Mesenchymal stem cell (in vitro differentiated cells and primary cell): ENCODE measurements at regions not wholly inside any gene's neighbourhood (a gene's known extent, or its start where the extent isn't known, plus 50 kb on each side); places are given as distances from the start of the nearest gene placed in this dataset.
"Not testable (repeated sequence)": the region's sequence is repeated elsewhere in the genome, so short reads cannot be mapped to it uniquely, and the experiment has no call there.

Experiments used
- DNase-seq: peaks from one replicate; pipeline ENCODE4 v3.0.0-alpha.2; 2013
- H2AFZ ChIP-seq: one replicate; pipeline ENCODE4 v1.6.1; 2013; ENCODE audit warnings: low read depth, mild to moderate bottlenecking, control low read depth, inconsistent platforms, low read length, moderate library complexity
- H2AK5ac ChIP-seq: 2 replicates; pipeline ENCODE4 v1.6.1; 2013; ENCODE audit warnings: low read length, moderate library complexity, mild to moderate bottlenecking, inconsistent platforms; ENCODE audit not compliant: severe bottlenecking
- H2BK120ac ChIP-seq: one replicate; pipeline ENCODE4 v1.6.1; 2013; ENCODE audit warnings: low read depth, mild to moderate bottlenecking, inconsistent platforms, low read length, moderate library complexity
- H2BK12ac ChIP-seq, 2 experiments: one replicate each; pipeline ENCODE4 v1.6.1; 2013; ENCODE audit warnings: inconsistent platforms in 2 of 2, low read length in 2 of 2, mild to moderate bottlenecking in 2 of 2, moderate library complexity in 2 of 2, control low read depth in 1 of 2
- H2BK15ac ChIP-seq: one replicate; pipeline ENCODE4 v1.6.1; 2013; ENCODE audit warnings: mild to moderate bottlenecking, low read depth, inconsistent platforms; ENCODE audit not compliant: poor library complexity, severe bottlenecking
- H2BK5ac ChIP-seq: 2 replicates; pipeline ENCODE4 v1.6.1; 2013; ENCODE audit warnings: low read depth, mild to moderate bottlenecking, low read length, control low read depth, inconsistent platforms; ENCODE audit not compliant: poor library complexity, severe bottlenecking
- H3K14ac ChIP-seq, 2 experiments: one replicate each; pipeline ENCODE4 v1.6.1; 2013; ENCODE audit warnings: inconsistent platforms in 2 of 2, low read length in 2 of 2, control low read depth in 1 of 2, mild to moderate bottlenecking in 1 of 2, moderate library complexity in 1 of 2
- H3K18ac ChIP-seq, 2 experiments: one replicate each; pipeline ENCODE4 v1.6.1; 2013; ENCODE audit warnings: inconsistent platforms in 2 of 2, low read length in 2 of 2, control low read depth in 1 of 2, low read depth in 1 of 2, mild to moderate bottlenecking in 1 of 2
- H3K23ac ChIP-seq, 2 experiments: one replicate each; pipeline ENCODE4 v1.6.1; 2013; ENCODE audit warnings: inconsistent platforms in 2 of 2, low read length in 2 of 2, mild to moderate bottlenecking in 2 of 2, moderate library complexity in 2 of 2, control low read depth in 1 of 2
- H3K27ac ChIP-seq: 2 replicates; pipeline ENCODE4 v1.5.1; 2013; ENCODE audit warnings: mild to moderate bottlenecking, moderate library complexity, low read length, control low read depth, inconsistent platforms; ENCODE audit not compliant: poor library complexity, severe bottlenecking
- H3K27me3 ChIP-seq, 2 experiments: 2 replicates each; pipeline versions ENCODE4 v1.6.1 to v1.7.0; 2013; ENCODE audit warnings: low read length in 2 of 2, mild to moderate bottlenecking in 2 of 2, moderate library complexity in 2 of 2, control low read depth in 1 of 2, inconsistent platforms in 1 of 2; ENCODE audit not compliant: control insufficient read depth in 1 of 2, insufficient read depth in 1 of 2
- H3K36me3 ChIP-seq, 2 experiments: 2 replicates each; pipeline versions ENCODE4 v1.6.1 to v1.7.0; 2013; ENCODE audit warnings: low read length in 2 of 2, control low read depth in 1 of 2, inconsistent platforms in 1 of 2, low read depth in 1 of 2, mild to moderate bottlenecking in 1 of 2; ENCODE audit not compliant: insufficient read depth in 2 of 2, control insufficient read depth in 1 of 2
- H3K4ac ChIP-seq, 2 experiments: one replicate each; pipeline ENCODE4 v1.6.1; 2013; ENCODE audit warnings: inconsistent platforms in 2 of 2, low read length in 2 of 2, mild to moderate bottlenecking in 2 of 2, moderate library complexity in 2 of 2, control low read depth in 1 of 2, low read depth in 1 of 2
- H3K4me1 ChIP-seq: 2 replicates; pipeline ENCODE4 v1.6.1; 2013; ENCODE audit warnings: low read depth, low read length, control low read depth; ENCODE audit not compliant: control insufficient read depth, insufficient read depth
- H3K4me2 ChIP-seq: 2 replicates; pipeline ENCODE4 v1.6.1; 2013; ENCODE audit warnings: low read length, mild to moderate bottlenecking, inconsistent platforms; ENCODE audit not compliant: poor library complexity, severe bottlenecking
- H3K4me3 ChIP-seq, 2 experiments: 2 replicates each; pipeline versions ENCODE4 v1.5.1 to v1.7.0; 2013; ENCODE audit warnings: low read length in 2 of 2, mild to moderate bottlenecking in 2 of 2, control low read depth in 1 of 2, low read depth in 1 of 2; ENCODE audit not compliant: insufficient read depth in 1 of 2
- H3K79me1 ChIP-seq: replicated peaks from 2 replicates; pipeline ENCODE4 v1.6.1; 2013; ENCODE audit warnings: mild to moderate bottlenecking, control low read depth, low read length, inconsistent platforms; ENCODE audit not compliant: poor library complexity, severe bottlenecking
- H3K9ac ChIP-seq: 2 replicates; pipeline ENCODE4 v1.7.0; 2013; ENCODE audit warnings: mild to moderate bottlenecking, low read length, moderate library complexity
- H3K9me3 ChIP-seq: 2 replicates; pipeline ENCODE4 v1.7.0; 2013; ENCODE audit warnings: mild to moderate bottlenecking, low read length; ENCODE audit not compliant: control insufficient read depth
- H4K8ac ChIP-seq: one replicate; pipeline ENCODE4 v1.6.1; 2013; ENCODE audit warnings: inconsistent platforms, mild to moderate bottlenecking, low read length, moderate library complexity
- H4K91ac ChIP-seq: one replicate; pipeline ENCODE4 v1.6.1; 2013; ENCODE audit warnings: mild to moderate bottlenecking, low read length, inconsistent platforms
- WGBS: methylation state at CpG from one replicate; pipeline ENCODE4 v1.1.7; 2013; ENCODE audit warnings: mixed read lengths; 5-methylcytosine and 5-hydroxymethylcytosine counted together

- Histone ChIP-seq H2BK5ac (no peak overlapping the region), H3K4me1 (no peaks in the 10 kb centered on the region), H3K4ac (no peak overlapping the region), H3K14ac (no peak overlapping the region), H3K79me1 (no peaks in the 10 kb centered on the region), H3K36me3 (no peaks in the 10 kb centered on the region), H2AK5ac (no peak overlapping the region), H3K18ac (no peak overlapping the region), H4K8ac (no peak overlapping the region), H2BK15ac (no peak overlapping the region), H4K91ac (no peak overlapping the region), H3K9me3 (no peaks in the 10 kb centered on the region), H3K27ac (no peak overlapping the region), H3K4me3 (no peak overlapping the region), H2BK120ac (no peak overlapping the region), H3K4me2 (no peak overlapping the region), H2AFZ (no peak overlapping the region), H2BK12ac (no peak overlapping the region), H3K9ac (no peak overlapping the region), H3K27me3 (no peaks in the 10 kb centered on the region), H3K23ac (no peak overlapping the region)
- DNase-seq, result no peak
- no CpG with 5 or more reads among the region's 1 CpG for WGBS
Observed at GRCh38 chr9:97160255-97160654, 121.3 kb upstream of the CTSV start.

DNA sequence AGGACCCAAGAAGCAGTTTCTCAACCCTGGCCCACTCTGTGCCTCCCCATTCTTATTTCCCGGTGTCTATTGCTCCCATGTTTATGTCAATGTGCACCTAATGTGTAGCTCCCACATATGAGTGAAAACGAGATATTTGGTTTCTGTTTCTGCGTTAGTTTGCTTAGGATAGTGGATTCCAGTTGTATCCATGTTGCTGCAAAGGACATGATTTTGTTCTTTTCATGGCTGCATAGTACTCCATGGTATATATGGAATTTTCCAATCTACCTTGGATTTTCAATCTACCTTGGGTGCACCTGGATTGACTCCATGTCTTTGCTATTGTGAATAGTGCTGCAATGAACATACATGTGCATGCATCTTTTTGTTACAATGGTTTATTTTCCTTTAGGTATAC is 119.8 kb upstream of the CTSV start:
- H3K4me1 ChIP-seq, H3K14ac ChIP-seq, H2AFZ ChIP-seq, H2AK5ac ChIP-seq, H3K36me3 ChIP-seq, H3K18ac ChIP-seq, H2BK5ac ChIP-seq, H3K9me3 ChIP-seq, H4K91ac ChIP-seq, DNase-seq, H3K4me2 ChIP-seq, H3K23ac ChIP-seq, H3K4me3 ChIP-seq, H3K4ac ChIP-seq, H3K27ac ChIP-seq, H3K79me1 ChIP-seq, H2BK120ac ChIP-seq, H3K9ac ChIP-seq, H4K8ac ChIP-seq, H2BK12ac ChIP-seq, H3K27me3 ChIP-seq, H2BK15ac ChIP-seq: not testable (repeated sequence)
- WGBS, result 72% methylated on average over 2 of the region's 3 CpGs

DNA sequence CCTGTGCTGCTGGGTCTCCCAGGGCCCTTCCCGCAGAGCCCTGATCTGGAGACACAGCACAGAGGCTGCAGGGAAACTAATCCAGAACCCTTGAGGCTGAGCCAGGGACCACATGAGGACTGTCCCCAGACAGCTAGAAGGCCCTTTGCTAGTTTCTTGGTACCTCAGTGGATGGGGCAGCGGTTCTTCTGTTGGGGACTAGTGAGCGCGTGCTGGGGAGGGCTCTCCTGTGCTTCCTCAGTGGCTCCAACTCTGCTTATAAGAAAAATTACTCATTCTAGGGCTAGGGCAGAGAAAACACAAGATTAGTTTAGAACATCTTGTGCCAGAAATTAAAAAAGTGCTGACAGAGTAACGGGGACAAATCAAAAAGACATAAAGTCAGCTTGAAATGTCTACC is 116.5 kb upstream of the CTSV start:
- H2BK12ac ChIP-seq, H4K8ac ChIP-seq, H4K91ac ChIP-seq, H2BK5ac ChIP-seq, H3K4ac ChIP-seq, H2BK120ac ChIP-seq, H3K27ac ChIP-seq, H2BK15ac ChIP-seq, H3K14ac ChIP-seq, H3K27me3 ChIP-seq, H3K79me1 ChIP-seq, H3K9ac ChIP-seq, H3K4me3 ChIP-seq, H2AFZ ChIP-seq, H2AK5ac ChIP-seq, H3K9me3 ChIP-seq, H3K4me2 ChIP-seq, DNase-seq, H3K23ac ChIP-seq, H3K18ac ChIP-seq, H3K4me1 ChIP-seq: not testable (repeated sequence)
- WGBS, result 82% methylated on average over 3 of the region's 5 CpGs
- peaks cover 0 to 13% of the 10 kb centered on the region in 2 experiments for H3K36me3 ChIP-seq

DNA sequence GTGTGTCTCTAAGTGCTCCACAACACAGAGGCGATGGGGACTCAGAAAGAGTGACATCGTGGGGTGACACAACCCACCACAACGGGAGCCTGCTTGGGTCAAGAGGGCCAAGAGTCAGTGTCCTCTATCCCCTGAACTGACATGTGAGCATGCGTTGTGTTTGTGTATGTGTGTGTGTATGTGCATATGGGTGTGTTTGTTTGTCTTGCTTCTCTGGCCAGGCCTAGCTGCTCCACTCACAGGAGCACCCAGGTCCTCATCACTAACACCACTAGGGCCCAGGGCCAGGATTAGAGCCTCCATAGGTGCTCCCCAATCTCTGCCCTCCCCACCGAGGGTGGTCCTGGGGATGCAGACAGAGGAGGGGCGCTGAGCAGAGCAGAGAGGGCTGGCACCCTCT is 115.0 kb upstream of the CTSV start:
- H3K18ac ChIP-seq, result no peak overlapping the region
- DNase-seq, result no peak
- H3K9me3 ChIP-seq, result no peaks in the 10 kb centered on the region
- H3K79me1 ChIP-seq, result no peaks in the 10 kb centered on the region
- H2BK12ac ChIP-seq, result no peak overlapping the region
- no peaks in the 10 kb centered on the region for H3K4me1 ChIP-seq
- H3K27me3 ChIP-seq, result no peaks in the 10 kb centered on the region
- H2BK5ac ChIP-seq, result no peak overlapping the region
- 81% methylated on average over 5 of the region's 6 CpGs for WGBS
- peaks cover 0 to 13% of the 10 kb centered on the region in 2 experiments for H3K36me3 ChIP-seq
- no peak overlapping the region for H3K9ac ChIP-seq
- H3K14ac ChIP-seq, result no peak overlapping the region
- no peak overlapping the region for H2BK15ac ChIP-seq
- H3K4ac ChIP-seq, result no peak overlapping the region
- no peak overlapping the region for H2AFZ ChIP-seq
- no peak overlapping the region for H3K27ac ChIP-seq
- H3K4me3 ChIP-seq, result no peak overlapping the region
- no peak overlapping the region for H4K8ac ChIP-seq
- H2AK5ac ChIP-seq, result no peak overlapping the region
- H4K91ac ChIP-seq, result no peak overlapping the region
- H3K4me2 ChIP-seq, result no peak overlapping the region
- H3K23ac ChIP-seq, result no peak overlapping the region
- no peak overlapping the region for H2BK120ac ChIP-seq
